HG03139 (cell line): ENCODE measurements at regions not wholly inside any gene's neighbourhood (a gene's known extent, or its start where the extent isn't known, plus 50 kb on each side); places are given as distances from the start of the nearest gene placed in this dataset.
A peak's percentile ranks its signal among the peaks of the same experiment; 100 is the strongest.
"Not testable (repeated sequence)": the region's sequence is repeated elsewhere in the genome, so short reads cannot be mapped to it uniquely, and the experiment has no call there.

Source experiments
- ATAC-seq: cut with Tn5 transposase; IDR thresholded peaks from one replicate; pipeline ENCODE4 v1.9.1; 2021; ENCODE audit not compliant: unreplicated experiment

- ATAC-seq = no peak
Measured at GRCh38 chr1:88566615-88567387, 117.3 kb upstream of the PKN2 start.

DNA sequence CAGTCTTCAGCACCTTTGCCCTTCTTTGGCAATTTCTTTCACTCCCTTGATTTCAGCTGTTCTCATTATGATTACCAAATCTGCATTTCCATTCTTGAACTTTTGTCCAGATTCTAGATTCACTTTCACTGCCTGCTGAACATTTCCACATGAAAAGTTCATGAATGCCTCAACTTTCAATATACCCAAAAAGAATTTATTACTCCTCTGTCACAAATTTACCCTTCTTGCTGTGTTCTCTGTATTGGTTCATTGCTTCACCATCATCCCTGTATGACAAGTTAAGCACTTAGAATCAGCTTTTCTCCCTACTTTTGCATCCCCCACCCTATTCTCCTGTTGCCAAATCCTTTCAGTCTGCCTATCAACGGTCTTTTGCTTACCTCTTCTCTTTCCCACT, 112.6 kb upstream of the PKN2 start:
- no peak for ATAC-seq

DNA sequence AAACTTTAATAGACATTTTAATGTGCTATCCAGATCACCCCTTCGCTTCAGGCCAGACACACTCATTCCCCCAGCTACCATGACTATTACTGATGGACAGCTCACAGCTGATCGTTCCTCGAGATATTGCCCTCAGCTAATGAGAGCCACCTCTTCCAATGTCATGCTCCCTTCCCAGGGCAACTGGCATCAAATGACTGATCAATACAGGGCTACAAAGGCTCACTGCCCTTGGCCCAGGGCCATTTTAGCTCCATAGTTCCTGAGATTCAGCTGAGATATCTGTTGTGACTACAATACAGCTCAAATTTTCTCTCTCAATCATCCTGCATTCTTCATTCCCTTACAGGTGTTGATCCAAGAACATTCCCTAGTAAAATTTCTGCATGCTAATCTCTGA, 104.5 kb upstream of the PKN2 start:
- no peak for ATAC-seq

DNA sequence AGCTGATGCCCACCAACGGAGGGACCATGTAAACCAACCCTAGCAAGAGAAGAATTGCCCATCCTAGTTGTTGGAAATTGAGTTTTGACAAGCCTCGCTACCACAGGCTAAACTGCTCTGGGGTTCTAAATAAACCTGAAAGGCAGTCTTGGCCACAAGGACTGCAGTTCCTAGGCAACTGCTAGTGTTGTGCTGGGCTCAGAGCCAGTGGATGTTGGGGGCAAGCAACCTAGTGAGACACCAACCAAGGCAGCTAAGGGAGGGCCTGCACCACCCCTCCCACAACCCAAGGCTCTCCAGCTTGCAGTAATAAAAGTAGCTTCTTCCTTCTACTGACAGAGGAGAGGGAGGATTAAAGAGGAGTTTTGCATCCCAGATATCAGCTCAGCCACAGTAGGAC, 102.4 kb upstream of the PKN2 start:
- no peak for ATAC-seq

GRCh38 chr1:88593358-88593757, 90.7 kb upstream of the PKN2 start:
- ATAC-seq = no peak

DNA sequence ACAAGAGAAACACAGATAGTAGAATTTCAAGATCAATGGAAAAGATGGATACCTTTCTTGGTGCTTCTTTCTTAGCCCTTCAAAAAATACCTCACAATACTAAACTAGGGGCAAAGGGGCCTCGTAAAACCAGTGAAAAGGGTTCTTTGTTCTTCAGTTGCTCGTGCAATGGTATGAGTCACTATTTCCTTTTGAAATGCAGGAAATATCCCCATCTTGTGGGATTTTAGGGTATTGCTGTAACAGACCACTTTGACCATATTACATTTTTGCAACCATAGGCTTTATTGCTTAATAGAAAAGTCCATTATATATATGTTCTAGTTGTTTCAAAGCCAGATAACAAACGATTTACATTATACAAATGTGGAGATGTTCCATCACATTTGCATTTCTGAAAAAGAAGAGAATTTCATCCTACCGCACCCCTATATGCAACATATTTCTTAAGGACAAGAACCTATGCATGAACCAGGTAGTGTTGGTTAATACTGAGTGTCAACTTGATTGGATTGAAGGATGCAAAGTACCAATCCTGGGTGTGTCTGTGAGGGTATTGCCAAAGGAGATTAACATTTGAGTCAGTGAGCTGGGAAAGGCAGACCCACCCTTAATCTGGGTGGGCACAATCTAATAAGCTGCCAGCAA, 88.6 kb upstream of the PKN2 start:
- ATAC-seq = no peak

GRCh38 chr1:88597973-88598372, 86.1 kb upstream of the PKN2 start:
- not testable (repeated sequence) for ATAC-seq

DNA sequence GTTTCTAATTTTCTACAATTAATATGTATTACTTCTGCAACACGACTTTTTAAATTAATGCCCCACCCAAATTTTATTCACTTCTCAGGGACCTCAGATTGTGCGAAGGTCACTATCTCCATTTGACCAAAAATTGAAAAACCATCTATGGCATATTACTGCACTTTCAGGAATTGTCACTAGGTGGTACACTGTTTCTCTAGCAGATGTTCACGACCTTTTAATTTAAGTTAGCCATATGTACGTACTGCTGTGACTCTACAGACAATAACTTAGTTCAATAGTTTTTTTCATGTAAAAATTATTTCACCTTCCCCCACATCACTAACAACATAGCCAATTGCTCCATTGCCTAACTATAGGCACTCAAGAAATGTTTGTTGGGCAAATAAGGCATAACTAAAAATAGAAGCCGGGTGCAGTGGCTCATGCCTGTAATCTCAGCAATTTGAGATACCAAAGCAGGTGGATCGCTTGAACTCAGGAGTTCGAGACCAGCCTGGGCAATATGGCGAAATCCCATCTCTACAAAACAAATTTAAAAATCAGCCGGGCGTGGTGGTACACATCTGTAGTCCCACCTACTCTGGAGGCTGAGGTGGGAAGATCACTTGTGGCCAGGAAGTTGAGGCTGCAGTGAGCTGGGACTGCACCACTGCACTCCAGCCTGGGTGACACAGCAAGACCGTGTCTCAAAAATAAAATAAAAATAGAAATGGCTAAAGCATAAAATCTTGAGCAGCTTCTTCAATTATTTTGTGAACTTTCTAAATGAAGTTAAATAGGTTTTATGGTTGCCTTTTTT, 75.7 kb upstream of the PKN2 start:
- ATAC-seq = peak; percentile 75

DNA sequence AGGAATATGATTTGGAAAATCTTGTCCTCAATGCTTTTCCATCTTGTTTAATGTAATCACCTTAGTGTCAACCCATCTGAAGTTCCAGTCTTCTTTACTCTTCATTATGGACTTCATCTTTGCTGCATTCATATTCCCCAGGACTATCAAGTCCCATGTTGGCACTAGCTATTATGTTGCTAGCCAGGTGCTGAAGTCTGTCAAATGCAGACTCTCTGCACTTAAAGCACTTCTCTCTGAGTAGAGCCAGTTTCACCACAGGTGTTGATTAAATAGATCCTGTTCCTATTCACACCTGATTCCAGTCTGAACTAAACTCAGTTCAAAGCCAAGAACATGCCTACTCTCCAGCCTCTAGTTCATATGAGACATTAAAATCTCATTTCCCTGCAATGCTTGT, 75.0 kb upstream of the PKN2 start:
- ATAC-seq = no peak

DNA sequence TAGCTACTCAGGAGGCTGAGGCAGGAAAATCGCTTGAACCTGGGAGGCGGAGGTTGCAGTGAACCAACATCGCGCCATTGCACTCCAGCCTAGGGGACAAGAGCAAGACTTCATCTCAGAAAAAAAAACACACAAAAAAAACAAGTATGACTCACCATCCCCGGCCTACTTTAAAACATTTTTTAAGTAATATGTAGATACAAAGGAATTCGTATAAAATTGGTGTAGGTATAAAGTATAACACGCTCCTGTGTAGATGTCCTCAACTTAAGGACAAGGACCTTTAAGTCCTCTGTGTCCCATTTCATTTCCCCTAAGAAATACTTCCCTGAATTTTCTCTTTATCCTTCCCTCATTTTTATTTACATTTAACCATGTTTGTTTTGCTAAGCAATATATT, 73.4 kb upstream of the PKN2 start:
- no peak for ATAC-seq

DNA sequence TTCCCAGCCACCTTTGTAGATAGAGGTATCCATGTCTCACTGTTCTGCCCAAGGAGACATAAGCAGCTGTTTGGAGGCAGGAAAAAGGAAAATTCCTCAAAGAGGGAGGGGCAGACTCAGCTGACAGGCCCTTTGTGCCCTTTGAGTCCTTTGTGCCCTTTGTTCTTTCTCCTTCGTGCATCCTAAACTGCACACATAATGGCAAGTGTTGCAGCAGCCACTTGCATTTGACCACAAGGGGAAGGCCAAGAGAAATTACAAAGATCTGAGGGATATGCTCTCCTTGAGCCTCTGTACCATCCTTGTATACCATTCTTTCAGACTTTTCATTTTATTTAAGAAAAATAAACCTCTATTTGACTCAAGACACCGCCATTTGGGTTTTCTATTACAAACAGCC, 71.8 kb upstream of the PKN2 start:
- ATAC-seq = no peak

DNA sequence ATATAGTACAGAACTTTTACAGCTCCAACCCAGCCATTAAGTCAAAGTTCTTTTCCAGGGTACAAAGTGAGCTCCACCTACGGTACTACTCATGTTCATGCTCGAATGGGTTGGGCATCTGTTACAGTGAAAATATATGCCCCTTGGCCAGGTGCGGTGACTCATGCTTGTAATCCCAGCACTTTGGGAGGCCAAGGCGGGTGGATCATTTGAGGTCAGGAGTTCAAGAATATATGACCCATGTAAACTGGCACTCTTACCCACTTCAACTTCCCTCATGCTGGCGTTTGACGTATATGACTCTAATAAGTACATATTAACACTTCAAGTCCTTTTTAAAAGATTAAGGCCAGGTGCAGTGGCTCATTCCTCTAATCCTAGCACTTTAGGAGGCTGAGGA, 71.3 kb upstream of the PKN2 start:
- no peak for ATAC-seq

- ATAC-seq = no peak
Measured at GRCh38 chr1:88618331-88618730, 65.7 kb upstream of the PKN2 start.

DNA sequence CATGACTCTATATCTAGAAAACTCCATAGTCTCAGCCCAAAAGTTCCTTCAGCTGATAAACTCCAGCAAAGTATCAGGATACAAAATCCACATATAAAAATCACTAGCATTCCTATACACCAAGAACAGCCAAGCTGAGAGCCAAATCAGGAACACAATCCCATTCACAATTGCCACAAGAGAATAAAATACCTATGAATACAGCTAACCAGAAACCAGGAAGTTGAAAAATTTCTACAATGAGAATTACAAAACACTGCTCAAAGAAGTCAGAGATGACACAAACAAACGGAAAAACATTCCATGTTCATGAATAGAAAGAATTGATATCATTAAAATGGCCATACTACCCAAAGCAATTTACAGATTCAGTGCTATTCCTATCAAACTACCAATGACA, 61.0 kb upstream of the PKN2 start:
- not testable (repeated sequence) for ATAC-seq
